ENCODE measurements at regions not wholly inside any gene's neighbourhood (a gene's known extent, or its start where the extent isn't known, plus 50 kb on each side); places are given as distances from the start of the nearest gene placed in this dataset.

DNA sequence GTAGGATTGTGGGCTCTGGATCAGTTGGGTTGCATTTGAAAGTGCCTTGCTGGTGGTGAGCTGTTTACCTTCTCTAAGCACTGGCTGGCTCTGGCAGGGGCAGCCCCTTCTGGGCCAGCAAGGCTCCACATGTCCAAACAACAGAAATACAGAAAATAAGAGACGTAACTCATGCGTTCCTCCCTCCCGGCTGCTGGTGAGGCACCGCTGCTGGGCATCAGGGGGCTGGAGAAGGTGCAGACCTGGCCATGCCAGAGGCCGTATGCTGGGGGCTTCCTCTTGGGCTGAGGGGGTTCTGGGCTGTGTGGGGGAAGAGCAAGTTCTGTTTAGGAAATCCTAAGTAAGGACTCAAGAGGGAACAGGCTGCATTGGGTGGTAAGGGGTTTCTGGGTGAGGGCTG is 140.6 kb downstream of the URI1 start:
- DNase-seq (ENCODE audit: low read depth in 2 of 3, low spot score in 1 of 3) = no peak

DNA sequence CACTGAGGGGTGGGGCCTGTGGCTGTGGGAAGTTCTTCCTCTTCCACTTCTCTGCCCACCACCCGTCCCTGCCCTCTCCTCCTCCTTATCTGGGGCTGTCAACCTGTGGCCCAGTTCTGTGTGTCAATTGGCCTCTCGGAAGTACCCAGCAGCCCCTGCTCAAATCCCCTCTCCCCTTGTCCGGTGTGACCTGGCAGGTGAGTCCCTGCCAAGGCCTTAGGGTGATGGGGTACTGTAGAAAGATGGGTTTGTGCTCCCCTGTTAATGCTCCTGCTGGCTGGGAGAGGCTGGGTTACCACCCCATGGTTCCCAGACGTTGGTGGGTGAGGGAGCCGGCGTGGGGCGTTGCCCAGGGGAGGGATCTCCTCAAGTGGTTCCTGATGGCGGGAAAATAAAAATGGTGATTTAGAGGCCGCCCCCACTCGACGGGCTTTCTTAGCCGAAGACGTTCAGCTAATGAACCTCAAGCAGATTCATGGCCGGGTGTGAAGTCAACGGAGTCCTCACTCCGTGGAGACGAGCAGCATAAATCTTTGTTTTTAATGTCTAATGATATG is 141.2 kb downstream of the URI1 start:
- DNase-seq (ENCODE audit: low read depth in 2 of 3, low spot score in 1 of 3) = no peak

DNA sequence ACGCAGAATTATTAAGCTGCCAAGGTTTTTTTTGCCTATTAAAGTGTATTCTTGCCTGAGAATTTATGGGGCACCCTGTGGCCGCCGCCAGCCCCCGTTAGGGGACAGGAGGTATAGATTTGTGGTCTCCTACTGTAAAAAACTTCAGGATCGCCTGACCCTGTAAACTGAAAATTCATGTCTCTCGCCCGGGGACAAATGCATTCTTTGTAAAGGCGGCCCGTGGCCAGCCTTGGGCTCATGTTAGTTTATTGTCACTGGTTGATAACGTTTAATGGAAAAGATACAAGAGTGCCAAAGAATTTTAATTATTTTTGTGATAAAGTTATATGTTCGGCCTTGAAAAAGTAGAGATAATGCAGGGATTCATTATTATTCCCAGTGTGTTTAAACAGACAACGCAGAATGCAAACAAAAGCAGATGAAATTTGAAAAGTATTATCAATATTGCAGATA is 141.7 kb downstream of the URI1 start:
- DNase-seq (ENCODE audit: low read depth in 2 of 3, low spot score in 1 of 3) = no peak

DNA sequence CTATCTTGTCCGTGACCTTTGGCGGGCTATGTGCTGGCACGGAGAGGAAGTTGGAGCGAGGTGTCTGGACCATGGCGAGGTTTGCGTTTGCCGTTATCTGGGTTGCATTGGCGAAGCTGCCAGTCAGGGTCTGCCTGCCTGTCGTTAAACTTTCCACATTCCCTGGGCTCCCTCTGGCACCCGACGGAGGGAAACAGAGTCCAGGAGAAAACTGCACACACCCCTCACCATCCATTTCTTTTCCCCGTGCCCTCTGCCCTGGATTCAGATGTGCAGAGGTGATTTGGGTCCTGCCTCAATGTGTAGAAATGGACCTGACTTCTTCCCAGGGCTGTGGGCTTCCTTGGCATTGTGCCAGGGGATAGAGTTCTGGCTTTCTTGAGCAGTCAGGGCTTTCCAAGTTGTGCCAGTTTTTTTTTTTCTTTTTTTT is 142.4 kb downstream of the URI1 start:
- no peak for DNase-seq (ENCODE audit: low read depth in 2 of 3, low spot score in 1 of 3)

DNA sequence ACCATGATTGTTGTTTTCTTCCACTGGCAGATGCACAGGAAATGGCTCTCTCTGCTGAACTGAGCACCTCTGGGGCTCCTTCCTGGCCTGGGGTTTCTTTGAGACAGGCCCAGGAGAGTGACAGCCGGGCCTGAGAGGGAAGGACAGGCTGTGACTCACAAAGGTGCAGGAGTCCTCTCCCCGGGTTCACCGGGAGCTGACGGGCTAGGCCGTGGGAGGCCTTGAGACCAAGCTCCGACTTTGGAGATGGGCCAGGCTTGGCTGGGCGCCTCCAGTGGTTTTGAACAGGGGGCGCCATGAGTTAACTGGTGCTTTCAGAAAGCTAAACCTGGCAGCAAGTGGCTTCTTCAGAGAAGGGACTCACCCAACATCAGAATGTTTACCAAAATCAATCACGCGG is 143.4 kb downstream of the URI1 start:
- DNase-seq (ENCODE audit: low read depth in 2 of 3, low spot score in 1 of 3) = no peak

DNA sequence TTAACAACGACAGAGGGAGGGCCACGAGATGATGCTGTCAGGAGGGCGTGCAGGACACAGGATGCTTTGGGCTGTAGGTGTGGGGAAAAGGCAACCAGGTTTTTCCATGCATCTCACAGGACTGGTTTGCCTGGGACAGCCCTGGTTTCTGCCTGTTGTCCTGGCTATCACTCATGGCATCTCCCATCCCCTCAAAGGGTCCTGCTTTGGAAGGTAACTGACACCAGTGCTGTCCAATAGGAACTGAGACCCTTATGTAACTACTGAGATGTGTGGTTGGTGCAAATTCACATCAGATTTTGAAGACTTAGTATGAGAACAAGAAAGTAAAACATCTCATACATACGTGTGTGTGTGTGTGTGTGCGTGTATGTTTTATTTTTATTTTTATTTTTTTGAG is 144.2 kb downstream of the URI1 start:
- no peak for DNase-seq (ENCODE audit: low read depth in 2 of 3, low spot score in 1 of 3)

DNA sequence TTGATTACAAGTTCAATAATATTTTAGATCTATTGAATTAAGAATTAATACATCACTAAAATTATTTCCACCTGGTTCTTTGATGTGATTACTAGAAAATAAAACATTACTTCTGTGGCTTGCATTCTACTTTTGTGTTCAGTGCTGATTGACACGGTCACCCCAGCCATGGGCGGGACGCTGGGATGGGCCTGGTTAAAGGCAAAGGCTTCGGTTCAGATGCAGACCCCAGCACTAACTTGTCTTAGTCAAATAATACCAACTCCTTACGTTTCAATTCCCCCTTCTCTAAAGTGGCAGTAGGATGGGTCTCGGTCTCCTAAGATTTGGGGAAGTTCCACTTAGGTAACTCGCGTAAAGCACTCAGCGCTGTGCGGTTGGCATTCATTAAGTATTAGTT is 144.9 kb downstream of the URI1 start:
- no peak for DNase-seq (ENCODE audit: low read depth in 2 of 3, low spot score in 1 of 3)

DNA sequence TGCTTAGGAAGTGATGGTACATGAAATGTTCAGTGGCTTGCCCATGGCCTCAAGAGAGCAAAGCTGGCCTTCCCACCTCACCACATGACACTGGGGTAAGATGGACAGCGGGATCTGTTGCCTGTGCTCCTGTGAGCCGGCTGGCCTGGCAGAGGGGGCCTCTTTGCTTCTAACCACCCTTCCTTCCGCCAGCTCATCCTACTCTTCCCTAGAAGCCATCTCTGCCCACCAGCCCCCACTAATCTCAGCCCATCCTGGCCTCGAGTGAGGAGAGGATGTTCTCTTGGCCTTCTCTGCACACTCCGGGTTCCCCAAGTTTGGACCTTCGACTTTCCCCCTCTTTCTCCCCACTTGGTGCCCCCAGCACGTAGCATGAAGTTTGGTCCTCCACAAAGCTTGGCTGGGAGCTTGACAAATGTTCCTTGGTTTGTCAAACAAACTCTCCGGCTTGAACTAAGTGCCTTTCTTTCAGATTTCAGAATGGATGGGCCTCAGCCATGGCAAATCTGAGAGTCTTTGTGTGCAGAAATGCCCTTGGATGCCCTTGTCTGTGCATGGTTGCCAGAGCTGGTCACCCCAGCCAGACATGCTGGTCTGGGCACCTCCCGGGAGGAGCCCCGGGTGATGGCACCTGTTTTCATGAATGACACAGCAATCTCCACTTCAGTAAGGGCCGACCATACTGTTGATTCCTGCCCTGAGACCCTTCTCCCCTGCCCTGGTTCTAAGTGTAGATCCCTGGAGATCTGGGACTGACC is 145.5 kb downstream of the URI1 start:
- DNase-seq (ENCODE audit: low read depth in 2 of 3, low spot score in 1 of 3) = no peak

DNA sequence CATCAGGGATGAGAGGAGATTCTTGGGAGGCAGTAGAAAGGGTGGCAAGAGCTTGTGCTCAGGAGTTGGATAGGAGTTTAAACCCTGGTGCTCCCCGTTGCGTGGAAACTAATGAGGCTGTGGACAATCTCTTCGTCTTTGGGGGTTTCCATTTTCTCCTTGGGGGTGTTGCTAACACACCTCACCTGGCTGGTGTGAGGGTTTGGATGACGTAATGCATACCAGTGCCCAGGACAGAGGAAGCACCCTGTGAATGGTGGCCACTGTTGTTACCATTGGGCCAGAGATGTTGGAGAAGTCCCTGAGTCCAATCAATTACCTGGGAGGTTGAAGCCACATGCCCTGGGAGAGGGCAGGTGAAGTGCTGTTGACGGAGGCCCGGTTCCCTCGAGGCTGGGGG is 146.5 kb downstream of the URI1 start:
- DNase-seq (ENCODE audit: low read depth in 2 of 3, low spot score in 1 of 3) = no peak

DNA sequence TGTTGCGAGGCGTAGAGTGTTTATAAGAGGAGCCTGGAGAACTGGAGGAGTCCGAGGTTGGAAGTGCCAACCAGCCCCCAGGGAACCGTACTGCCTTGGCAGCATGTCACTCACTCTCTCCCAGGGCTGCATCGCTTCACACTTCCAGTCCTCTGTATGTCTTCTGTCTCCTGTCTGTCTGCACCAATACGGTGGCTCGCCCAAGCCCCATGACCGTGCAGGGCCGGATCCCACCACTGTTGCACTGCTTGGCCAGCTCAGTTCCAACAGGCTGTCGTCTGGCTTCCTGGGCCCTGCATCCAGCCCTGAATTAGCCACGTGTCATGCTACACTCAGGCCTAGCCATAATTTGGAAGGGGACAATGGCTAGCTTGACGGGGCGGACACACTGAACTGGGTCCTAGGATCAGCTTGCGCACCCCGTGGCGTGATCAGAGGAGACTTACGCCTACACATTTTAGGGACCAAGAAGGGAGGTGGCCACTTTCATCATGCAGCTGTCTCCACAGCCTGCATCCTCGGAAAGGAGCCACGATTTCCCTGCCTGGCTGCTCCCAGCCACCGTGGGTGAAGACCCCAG is 147.1 kb downstream of the URI1 start:
- no peak for DNase-seq (ENCODE audit: low read depth in 2 of 3, low spot score in 1 of 3)

DNA sequence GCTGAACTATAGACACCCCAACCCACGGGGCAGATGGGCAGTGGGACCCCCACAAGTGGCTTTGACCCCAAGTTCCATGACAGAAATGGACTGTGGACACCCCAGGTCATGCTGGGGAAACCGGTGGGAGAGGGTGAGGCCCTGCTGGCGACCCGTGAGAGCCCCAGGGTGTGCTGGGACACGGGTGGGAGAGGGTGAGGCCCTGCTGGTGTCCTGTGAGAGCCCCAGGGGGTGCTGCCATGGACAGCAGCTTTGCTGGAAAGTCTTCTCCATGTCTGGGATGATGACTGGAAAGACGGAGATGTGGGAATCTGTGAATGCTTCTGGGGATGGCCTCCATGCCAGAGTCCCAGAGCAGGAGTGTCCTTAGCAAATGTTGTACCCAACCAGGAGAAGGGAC is 148.4 kb downstream of the URI1 start:
- DNase-seq (ENCODE audit: low read depth in 2 of 3, low spot score in 1 of 3) = no peak

DNA sequence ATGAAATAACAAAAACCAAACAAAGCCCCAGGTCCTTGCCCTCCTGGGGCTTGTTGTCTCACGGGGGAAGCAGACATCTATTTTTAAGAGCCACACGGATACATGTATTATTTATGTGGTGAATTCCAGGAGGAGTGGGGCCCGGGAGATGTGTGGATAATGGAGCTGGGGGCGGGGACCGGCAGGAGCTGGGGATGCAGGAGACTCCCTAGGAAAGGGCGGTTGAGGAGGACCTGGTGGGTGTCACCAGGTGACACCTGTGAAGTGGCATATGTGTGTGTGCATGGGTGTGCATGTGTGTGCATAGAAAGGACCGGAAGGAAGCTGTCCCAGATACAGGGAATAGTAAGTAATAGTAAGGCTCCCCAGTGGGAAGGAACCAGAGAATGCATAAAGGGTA is 148.9 kb downstream of the URI1 start:
- DNase-seq (ENCODE audit: low read depth in 2 of 3, low spot score in 1 of 3) = no peak

DNA sequence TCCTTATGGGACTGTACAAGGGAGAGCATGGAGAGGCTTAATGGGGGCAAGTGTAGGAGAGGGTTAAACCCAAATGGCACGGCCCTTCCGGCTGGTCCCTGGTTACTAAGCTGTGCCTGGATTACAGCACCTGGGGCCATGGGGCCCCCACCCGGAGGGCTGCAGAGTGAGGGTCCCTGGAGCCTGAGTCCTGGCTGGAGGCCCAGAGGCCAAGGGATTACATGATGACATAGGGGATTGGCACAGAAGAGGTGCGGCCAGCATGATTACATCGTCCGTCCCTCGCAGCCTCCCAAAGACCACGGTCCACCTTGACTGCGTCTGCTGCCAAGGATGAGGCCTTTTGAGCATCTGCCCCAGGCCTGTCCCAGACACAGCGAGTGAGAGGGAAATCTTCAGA is 149.4 kb downstream of the URI1 start:
- no peak for DNase-seq (ENCODE audit: low read depth in 2 of 3, low spot score in 1 of 3)

DNA sequence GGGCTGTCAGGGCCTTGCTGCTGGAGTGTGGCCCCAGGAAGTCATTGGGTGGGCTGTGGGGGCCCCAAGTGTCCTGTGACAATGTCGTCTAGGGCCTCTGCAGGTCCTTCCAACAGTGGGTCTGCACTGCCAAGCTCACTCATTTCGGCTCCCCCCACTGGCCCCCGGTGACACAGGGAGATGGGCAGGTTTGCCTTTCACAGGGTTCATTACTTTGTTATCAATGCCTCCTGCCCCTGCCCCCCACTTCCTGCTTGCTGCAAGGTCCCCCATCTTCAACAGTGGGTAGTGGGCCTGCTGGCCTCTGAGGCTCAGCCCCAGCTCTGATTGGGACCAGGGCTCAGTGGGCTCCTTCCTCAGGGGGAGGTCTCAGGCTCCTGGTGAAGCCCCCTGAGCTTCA is 149.8 kb downstream of the URI1 start:
- DNase-seq (ENCODE audit: low read depth in 2 of 3, low spot score in 1 of 3) = no peak

DNA sequence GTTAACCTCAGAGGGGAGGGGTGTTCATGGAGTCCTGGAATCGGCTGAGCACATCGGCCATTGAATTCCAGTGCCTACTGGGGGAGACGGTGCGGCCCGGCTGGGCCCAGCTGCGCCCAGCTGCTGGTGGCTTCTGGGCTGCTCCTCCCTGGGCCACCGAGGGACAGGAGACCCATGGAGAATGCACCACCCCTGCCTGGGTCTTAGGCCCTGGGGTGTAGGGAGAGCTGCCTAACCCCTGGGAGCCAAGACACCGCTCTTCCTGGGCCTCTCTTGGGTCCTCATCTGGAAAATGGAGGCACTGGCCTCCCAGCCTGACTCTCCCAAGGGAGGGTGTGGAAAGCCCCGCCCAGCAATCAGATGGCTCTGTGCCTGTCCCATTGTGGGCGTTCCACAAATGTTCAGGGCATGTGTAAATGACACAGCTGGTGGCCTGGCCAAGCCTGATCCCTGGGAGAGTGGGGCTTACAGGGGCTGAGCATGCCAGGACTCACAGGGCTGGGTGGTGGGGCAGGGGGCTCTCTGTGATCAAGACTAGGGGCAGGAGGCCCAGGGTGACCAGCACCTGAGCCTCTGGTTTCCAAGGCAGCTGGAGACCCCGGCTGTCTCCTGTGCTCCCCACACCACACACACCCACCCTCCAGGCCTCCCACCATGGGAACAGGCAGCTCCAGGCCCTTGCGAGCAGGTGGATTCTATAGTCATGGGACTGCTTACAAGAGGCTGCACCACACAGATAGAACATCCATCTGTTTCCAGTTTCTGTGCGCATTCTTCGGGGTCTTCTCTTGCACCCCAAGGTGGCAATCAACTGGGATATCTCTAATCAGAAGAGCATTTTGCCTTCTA is 150.9 kb downstream of the URI1 start:
- no peak for DNase-seq (ENCODE audit: low read depth in 2 of 3, low spot score in 1 of 3)

DNA sequence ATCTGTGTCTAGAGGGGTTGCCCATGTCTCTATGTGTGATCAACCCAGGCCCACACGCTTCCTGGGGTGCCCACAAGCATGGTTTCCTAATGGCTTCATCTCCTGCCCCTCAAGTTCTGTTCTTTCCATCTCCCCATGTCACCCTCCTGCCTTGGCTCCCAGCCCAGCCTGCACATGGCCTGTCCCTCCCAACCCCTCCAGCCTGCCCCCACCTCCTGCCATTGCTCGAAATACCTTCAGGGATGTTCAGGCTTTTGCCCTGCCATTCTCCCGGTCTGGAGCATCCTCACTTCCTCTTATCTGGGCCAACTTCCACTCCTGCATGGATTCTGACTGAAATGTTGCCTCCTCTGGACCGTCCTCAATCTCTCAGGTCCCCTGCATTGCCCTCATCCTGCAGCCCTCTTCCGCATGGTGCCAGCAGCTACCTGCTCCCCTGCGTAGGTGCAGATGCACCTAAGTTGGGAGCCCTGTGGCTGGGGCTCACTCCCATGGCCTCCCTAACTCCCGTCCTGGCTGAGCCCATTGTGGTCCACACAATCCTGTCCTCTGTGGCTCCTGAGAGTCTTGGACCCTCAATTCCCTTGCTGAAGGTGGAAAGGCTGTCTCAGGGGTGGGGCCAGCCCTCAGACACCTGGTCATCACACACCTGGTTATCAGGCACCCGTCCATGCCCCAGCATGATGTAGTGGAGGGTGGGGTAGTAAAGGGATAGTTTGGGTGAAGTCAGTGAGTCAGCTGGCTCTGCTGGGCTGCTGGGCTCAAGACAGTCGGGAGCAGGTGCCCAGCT is 152.1 kb downstream of the URI1 start:
- no peak for DNase-seq (ENCODE audit: low read depth in 2 of 3, low spot score in 1 of 3)

DNA sequence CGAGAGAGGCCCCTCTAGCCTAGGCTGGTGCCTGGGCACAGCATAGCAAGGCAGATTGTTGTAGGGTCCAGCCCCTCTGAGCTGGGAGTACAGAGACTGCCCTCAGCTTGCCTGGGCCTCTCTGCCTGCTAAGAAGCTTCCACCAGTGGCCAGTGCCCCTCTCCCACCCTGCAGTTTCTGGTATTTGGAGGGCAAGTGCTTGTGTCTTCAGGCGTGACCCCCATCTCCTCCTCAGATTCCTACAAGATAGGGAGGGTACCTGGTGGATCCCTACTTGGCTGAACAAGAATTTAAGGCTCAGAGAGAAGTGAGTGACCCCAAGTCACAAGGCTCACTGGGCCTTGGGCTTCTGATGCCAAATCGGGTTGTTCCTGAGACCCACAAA is 152.7 kb downstream of the URI1 start:
- DNase-seq (ENCODE audit: low read depth in 2 of 3, low spot score in 1 of 3) = no peak

DNA sequence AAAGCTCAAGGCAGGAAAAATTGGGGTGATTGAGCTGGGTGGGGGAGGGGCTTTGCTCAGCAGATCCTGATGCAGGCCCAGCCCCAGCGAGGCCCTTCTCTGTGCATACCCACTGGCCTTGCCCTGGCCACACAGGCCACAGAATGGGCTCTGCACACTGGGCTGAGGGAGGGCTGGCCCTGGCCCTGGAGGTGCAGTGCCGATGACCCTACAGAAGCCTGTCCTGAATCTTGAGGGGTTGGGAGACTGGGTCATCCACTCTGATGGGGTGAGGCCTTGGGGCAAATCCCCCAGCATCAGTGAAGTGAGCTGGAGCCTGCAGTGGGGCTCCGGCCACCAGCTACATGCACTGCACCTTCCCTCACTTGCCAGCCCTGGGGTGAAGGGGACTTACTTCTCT is 153.1 kb downstream of the URI1 start:
- no peak for DNase-seq (ENCODE audit: low read depth in 2 of 3, low spot score in 1 of 3)

DNA sequence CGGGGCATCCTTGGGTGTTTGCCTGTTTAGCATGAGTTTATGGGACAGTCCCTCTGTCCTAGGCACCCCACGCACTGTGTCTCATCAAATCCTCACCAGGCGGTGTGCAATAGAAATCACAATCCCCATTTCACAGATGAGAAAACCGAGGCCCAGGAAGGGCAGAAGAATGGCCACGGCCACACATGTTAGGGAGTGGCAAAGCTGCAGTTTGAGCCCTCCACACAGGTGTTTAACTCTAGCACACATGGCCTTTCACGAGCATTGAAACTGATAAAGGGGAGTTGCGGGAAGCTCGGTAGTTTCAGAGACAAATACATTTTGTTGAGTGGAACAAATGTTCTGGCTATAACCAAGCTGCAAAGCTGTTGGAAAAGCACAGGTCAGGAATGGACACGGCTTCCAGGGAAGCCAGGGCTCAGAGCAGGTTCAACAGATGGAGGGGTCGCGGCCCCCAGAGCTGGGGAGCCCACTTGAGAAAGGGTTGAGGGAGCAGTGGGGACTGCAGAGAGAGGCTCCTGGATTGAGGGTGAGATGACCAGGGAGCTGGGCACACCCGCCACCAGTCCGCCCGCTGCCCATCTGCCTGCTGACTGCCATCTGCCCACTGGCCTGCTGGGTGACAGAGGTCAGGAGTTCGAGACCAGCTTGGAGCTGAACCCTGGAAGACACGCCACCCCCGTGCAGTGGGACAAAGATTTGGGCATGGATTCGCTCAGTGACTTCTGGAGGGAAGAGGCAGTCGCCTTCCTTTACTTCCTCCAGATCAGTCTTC is 154.7 kb downstream of the URI1 start:
- no peak for DNase-seq (ENCODE audit: low read depth in 2 of 3, low spot score in 1 of 3)

DNA sequence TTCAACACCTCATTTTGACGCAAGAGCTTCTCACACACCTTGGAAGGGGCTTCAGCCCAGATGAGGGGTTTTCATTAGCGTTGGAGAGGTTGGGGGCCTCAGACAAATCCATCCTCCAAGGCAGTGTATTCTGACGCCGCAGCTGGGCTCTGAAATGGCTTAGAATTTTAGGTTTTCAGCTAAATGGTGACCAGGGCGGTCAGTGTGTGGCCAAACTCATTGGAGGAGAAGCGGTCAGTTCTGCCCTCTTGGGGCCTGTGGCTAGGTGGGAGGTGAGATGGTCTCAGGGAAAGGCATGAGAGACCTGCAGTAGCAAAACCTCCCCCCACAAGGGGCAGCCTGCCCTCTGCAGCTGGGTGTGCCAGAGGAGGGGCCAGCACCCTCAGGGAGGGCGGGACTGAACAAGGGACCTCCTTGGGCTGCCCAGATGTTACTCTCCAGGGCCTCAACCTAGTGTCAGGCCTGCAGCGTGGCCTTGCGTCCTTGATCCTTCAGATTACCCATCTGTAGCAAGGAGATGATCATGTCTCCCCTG is 155.8 kb downstream of the URI1 start:
- DNase-seq (ENCODE audit: low read depth in 2 of 3, low spot score in 1 of 3) = no peak

Data from stimulated activated CD4-positive, alpha-beta T cell treated with anti-CD3 and anti-CD28 coated beads, Interleukin-12 subunit alpha, Interleukin-12 subunit beta, amount 100 ng/mL, for 48 hours (primary cell).